ENCODE measurements at regions not wholly inside any gene's neighbourhood (a gene's known extent, or its start where the extent isn't known, plus 50 kb on each side); places are given as distances from the start of the nearest gene placed in this dataset.

DNA sequence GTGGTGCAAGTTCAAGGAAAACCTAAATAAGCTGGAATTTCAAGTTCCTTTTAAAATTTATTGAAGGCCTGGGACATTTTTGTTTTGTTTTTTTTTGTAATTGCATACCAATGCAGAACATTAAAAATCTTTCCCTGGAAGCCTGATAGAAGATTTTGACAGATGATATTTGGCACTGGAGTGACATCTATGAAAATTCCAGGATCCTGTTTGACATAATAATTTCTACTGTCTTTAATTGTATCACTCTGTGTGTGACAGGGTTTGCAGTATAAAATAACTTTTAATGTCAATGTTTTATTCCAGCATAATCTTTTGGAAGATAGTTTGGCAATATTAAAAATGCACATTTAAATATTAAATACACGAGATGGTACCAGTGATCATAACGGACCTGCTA, 514.2 kb upstream of the ACO1 start:
- no peak for DNase-seq
- 70 to 78% methylated on average over 2 of the region's 2 CpGs for WGBS, 2 donors
- no peaks in the 10 kb centered on the region for H3K9me3 ChIP-seq
- TF ChIP-seq CTCF (IDR thresholded peaks at IDR 0.05) (no peak), POLR2A (IDR thresholded peaks at IDR 0.05) (no peak)
- intact Hi-C loops (cut with DNase I) = no loop called here
- no peaks in the 10 kb centered on the region for H3K27me3 ChIP-seq
- no peaks in the 10 kb centered on the region for H3K4me1 ChIP-seq
- H3K36me3 ChIP-seq = no peaks in the 10 kb centered on the region
- no peak overlapping the region for H3K4me3 ChIP-seq (replicated peaks in 1 of 3)
- H3K27ac ChIP-seq = no peak overlapping the region

- H3K4me1 ChIP-seq = no peaks in the 10 kb centered on the region
- H3K36me3 ChIP-seq = no peaks in the 10 kb centered on the region
- no peak overlapping the region for H3K4me3 ChIP-seq (replicated peaks in 1 of 3)
- 84 to 87% methylated on average over 7 of the region's 7 CpGs for WGBS, 2 donors
- no peaks in the 10 kb centered on the region for H3K27me3 ChIP-seq
- no peak for TF ChIP-seq CTCF (IDR thresholded peaks at IDR 0.05)
- no peak for TF ChIP-seq POLR2A (IDR thresholded peaks at IDR 0.05)
- intact Hi-C loops (cut with DNase I) = no loop called here
- H3K27ac ChIP-seq = no peak overlapping the region
- DNase-seq = no peak
- H3K9me3 ChIP-seq = no peaks in the 10 kb centered on the region
Measured at GRCh38 chr9:31873722-31874121, 510.7 kb upstream of the ACO1 start.

DNA sequence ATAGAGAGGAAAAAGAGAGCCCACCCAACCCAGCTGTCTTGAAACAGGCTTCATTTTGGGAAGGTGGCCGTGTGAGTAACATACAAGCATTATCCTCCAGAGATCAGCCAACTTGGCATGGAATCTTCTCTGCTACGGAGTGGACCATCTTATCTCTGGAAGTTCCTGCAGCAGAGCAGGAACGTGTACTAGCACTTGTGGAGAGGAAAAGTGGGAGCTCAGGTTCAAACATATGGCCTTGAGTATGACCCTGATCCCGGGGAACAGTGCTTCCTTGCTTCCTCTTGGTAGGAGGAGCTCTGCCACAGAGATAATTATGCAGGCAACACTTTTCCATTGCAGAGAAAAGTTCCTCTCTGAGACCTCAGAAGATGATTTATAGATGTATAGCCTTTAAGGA, 490.4 kb upstream of the ACO1 start:
- intact Hi-C loops (cut with DNase I) = no loop called here
- Histone ChIP-seq H3K4me3 (replicated peaks in 1 of 3) (no peak overlapping the region), H3K27ac (no peak overlapping the region), H3K27me3 (no peaks in the 10 kb centered on the region), H3K36me3 (no peaks in the 10 kb centered on the region), H3K4me1 (no peaks in the 10 kb centered on the region), H3K9me3 (no peaks in the 10 kb centered on the region)
- WGBS, 2 donors = 49 to 60% methylated on average over 4 of the region's 4 CpGs
- DNase-seq = no peak
- TF ChIP-seq CTCF (IDR thresholded peaks at IDR 0.05) = no peak
- TF ChIP-seq POLR2A (IDR thresholded peaks at IDR 0.05) = no peak

DNA sequence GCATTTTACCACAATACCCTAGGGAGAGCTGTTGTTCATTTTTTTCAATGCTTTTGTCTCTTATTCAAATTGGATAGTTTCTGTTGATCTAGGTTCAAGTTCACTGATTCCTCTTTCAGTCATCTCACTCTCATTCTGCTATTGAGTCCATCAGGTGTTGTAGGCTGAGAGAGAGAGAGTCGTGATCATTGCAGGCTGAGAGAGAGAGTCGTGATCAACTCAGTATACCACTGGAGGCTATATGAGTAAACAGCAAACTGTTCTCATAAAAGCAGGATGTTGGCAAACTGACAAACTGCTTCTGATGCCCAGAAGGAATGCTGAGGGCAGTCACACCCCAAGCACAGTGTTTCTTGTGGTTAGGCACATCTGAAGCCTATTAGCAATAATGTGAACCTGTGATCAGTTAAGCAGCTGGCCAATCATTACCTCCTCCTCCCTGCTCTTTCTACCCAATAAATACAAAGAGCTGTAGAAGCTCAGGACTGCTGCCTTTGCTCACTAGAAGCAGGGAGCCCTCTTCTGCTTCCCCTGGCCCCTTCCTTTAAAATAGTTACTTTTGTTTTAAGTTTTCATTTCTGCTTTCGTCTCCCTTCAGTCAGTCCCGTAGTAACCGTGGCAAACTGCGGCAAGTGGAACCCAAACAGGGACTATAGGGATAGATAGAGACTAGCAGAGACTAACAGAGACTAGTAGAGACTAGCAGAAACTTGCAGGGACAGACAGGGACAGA, 476.1 kb upstream of the ACO1 start:
- H3K27me3 ChIP-seq = no peaks in the 10 kb centered on the region
- no peaks in the 10 kb centered on the region for H3K9me3 ChIP-seq
- no peaks in the 10 kb centered on the region for H3K4me1 ChIP-seq
- no peaks in the 10 kb centered on the region for H3K36me3 ChIP-seq
- no peak for TF ChIP-seq CTCF (IDR thresholded peaks at IDR 0.05)
- TF ChIP-seq POLR2A (IDR thresholded peaks at IDR 0.05) = no peak
- no peak for DNase-seq
- H3K4me3 ChIP-seq (replicated peaks in 1 of 3) = no peak overlapping the region
- no peak overlapping the region for H3K27ac ChIP-seq
- 81 to 92% methylated on average over 6 of the region's 6 CpGs for WGBS, 2 donors
- intact Hi-C loops (cut with DNase I) = no loop called here

- Histone ChIP-seq H3K4me1 (no peaks in the 10 kb centered on the region), H3K27ac (no peak overlapping the region), H3K4me3 (replicated peaks in 1 of 3) (no peak overlapping the region), H3K27me3 (no peaks in the 10 kb centered on the region), H3K9me3 (no peaks in the 10 kb centered on the region), H3K36me3 (no peaks in the 10 kb centered on the region)
- no peak for DNase-seq
- WGBS, 2 donors = 79 to 82% methylated on average over 11 of the region's 11 CpGs
- intact Hi-C loops (cut with DNase I) = no loop called here
- TF ChIP-seq POLR2A (IDR thresholded peaks at IDR 0.05) = no peak
- TF ChIP-seq CTCF (IDR thresholded peaks at IDR 0.05) = no peak
Measured at GRCh38 chr9:31908891-31909480, 475.5 kb upstream of the ACO1 start.

All from thyroid gland (tissue), 4 donors.